OCI-LY7 (cell line): ENCODE measurements at regions not wholly inside any gene's neighbourhood (a gene's known extent, or its start where the extent isn't known, plus 50 kb on each side); places are given as distances from the start of the nearest gene placed in this dataset.

ENCODE experiments used
- BruUV-seq: library from RNA; stranded (reverse); fragments of 400-500 nt; replicated peaks from 2 replicates; lab custom pipeline; 2021; lab: Mats Ljungman, UMichigan
- CTCF ChIA-PET: fragments of 300-600 bp; sonication (Branson Sonifier 250); formaldehyde crosslinking; loops from one replicate; lab custom pipeline; 2022; ENCODE audit warnings: antibody characterized with exemption; ENCODE audit not compliant: unreplicated experiment; lab: Charles Lee
- POLR2A ChIA-PET: fragments of 300-600 bp; sonication (Branson Sonifier 250); formaldehyde crosslinking; loops from one replicate; lab custom pipeline; 2022; ENCODE audit warnings: antibody characterized with exemption; lab: Charles Lee
- DNase-seq: peaks from one replicate; pipeline ENCODE4 v3.0.0-alpha.2; 2015; ENCODE audit warnings: low spot score
- H2AFZ ChIP-seq: fragments of 200-600 bp; sonication (generic), shearing (Covaris generic); 2 replicates; pipeline ENCODE4 v1.6.1; 2014; ENCODE audit warnings: mild to moderate bottlenecking, antibody characterized with exemption, low read length, moderate library complexity
- H3K27ac ChIP-seq: fragments of 200-600 bp; sonication (generic); 2 replicates; pipeline ENCODE4 v1.5.1; 2014; ENCODE audit warnings: mixed run types, low read depth, mild to moderate bottlenecking, moderate library complexity, low read length, inconsistent platforms; ENCODE audit not compliant: poor library complexity, severe bottlenecking
- H3K36me3 ChIP-seq: fragments of 200-600 bp; sonication (generic); 2 replicates; pipeline ENCODE4 v1.6.1; 2014; ENCODE audit warnings: mild to moderate bottlenecking, antibody characterized with exemption, low read length, moderate library complexity, mixed read lengths; ENCODE audit not compliant: insufficient read depth
- H3K4me1 ChIP-seq: fragments of 200-600 bp; sonication (generic); 2 replicates; pipeline ENCODE4 v1.5.1; 2014; ENCODE audit warnings: mild to moderate bottlenecking, low read length; ENCODE audit not compliant: insufficient read depth, poor library complexity, severe bottlenecking
- H3K4me2 ChIP-seq: fragments of 200-600 bp; sonication (generic); 2 replicates; pipeline ENCODE4 v1.6.1; 2014; ENCODE audit warnings: mild to moderate bottlenecking, low read length
- H3K4me3 ChIP-seq: fragments of 200-600 bp; sonication (generic); 2 replicates; pipeline ENCODE4 v1.5.1; 2014; ENCODE audit warnings: mild to moderate bottlenecking, low read depth, low read length; ENCODE audit not compliant: poor library complexity, severe bottlenecking
- H3K79me2 ChIP-seq: fragments of 200-600 bp; sonication (generic); 2 replicates; pipeline ENCODE4 v1.6.1; 2016; ENCODE audit warnings: low read depth, mild to moderate bottlenecking, low read length, moderate library complexity, mixed read lengths; ENCODE audit not compliant: insufficient read depth
- H3K9me2 ChIP-seq: fragments of 200-600 bp; sonication (generic); 2 replicates; pipeline ENCODE4 v1.6.1; 2016; ENCODE audit warnings: mild to moderate bottlenecking, low read length, mixed read lengths; ENCODE audit not compliant: insufficient read depth
- H3K9me3 ChIP-seq: fragments of 200-600 bp; sonication (generic); 2 replicates; pipeline ENCODE4 v1.6.1; 2014; ENCODE audit warnings: mild to moderate bottlenecking, mixed run types, low read length, mixed read lengths
- H4K20me1 ChIP-seq: fragments of 200-600 bp; sonication (generic); 2 replicates; pipeline ENCODE4 v1.6.1; 2014; ENCODE audit warnings: mild to moderate bottlenecking, antibody characterized with exemption, low read length, moderate library complexity, mixed read lengths; ENCODE audit not compliant: insufficient read depth
- CTCF ChIP-seq: fragments of 200-600 bp; sonication (generic); conservative IDR thresholded peaks from 2 replicates; pipeline ENCODE4 v1.5.1; 2014; ENCODE audit warnings: mild to moderate bottlenecking, antibody characterized with exemption, low read length, moderate library complexity, mixed read lengths
- EZH2phosphoT487 ChIP-seq: fragments of 200-600 bp; sonication (generic); IDR thresholded peaks from 2 replicates; pipeline ENCODE4 v1.6.1; 2018; ENCODE audit warnings: low read depth, borderline replicate concordance, mild to moderate bottlenecking, mixed run types, antibody characterized with exemption, low read length, moderate library complexity, mixed read lengths
- intact Hi-C: fragments of 100-400 bp; cut with micrococcal nuclease; formaldehyde crosslinking; loops from one replicate; pipeline ENCODE4 v1.10.0; 2022; ENCODE audit not compliant: unreplicated experiment

- H4K20me1 ChIP-seq, result no peaks in the 10 kb centered on the region
Measured at GRCh38 chr9:93807166-93808074, 147.7 kb downstream of the BARX1 start.

GRCh38 chr9:93801581-93802284 lies 153.4 kb downstream of the BARX1 start:
- Histone ChIP-seq H3K4me1 (no peaks in the 10 kb centered on the region), H3K27ac (no peak overlapping the region), H4K20me1 (no peaks in the 10 kb centered on the region), H3K36me3 (no peaks in the 10 kb centered on the region), H3K4me3 (no peak overlapping the region), H3K9me3 (no peaks in the 10 kb centered on the region), H3K79me2 (no peaks in the 10 kb centered on the region), H3K9me2 (no peaks in the 10 kb centered on the region), H3K4me2 (no peak overlapping the region), H2AFZ (no peak overlapping the region)
- TF ChIP-seq EZH2phosphoT487, result no peak
- no peak for TF ChIP-seq CTCF
- no TSS peak for BruUV-seq
- ChIA-PET POLR2A (interaction anchor here (0.5 kb wide), 1 partner anchor 442 kb away, joined by 3 read pairs; no protein-coding TSS in a partner anchor), CTCF (no interaction called here)
- intact Hi-C loops, result no loop called here
- no peak for DNase-seq

More at GRCh38 chr9:93807166-93808074, 147.7 kb downstream of the BARX1 start:
- no peak for DNase-seq
- H3K79me2 ChIP-seq, result no peaks in the 10 kb centered on the region
- BruUV-seq, result no TSS peak
- no peaks in the 10 kb centered on the region for H3K36me3 ChIP-seq
- ChIA-PET CTCF (no interaction called here), POLR2A (no interaction called here)
- TF ChIP-seq EZH2phosphoT487 (no peak), CTCF (no peak)
- no peaks in the 10 kb centered on the region for H3K4me1 ChIP-seq
- no peak overlapping the region for H3K4me3 ChIP-seq
- intact Hi-C loops, result no loop called here
- no peak overlapping the region for H3K4me2 ChIP-seq
- no peaks in the 10 kb centered on the region for H3K9me2 ChIP-seq
- H3K27ac ChIP-seq, result no peak overlapping the region
- H3K9me3 ChIP-seq, result no peaks in the 10 kb centered on the region
- H2AFZ ChIP-seq, result no peak overlapping the region
